ENCODE measurements at regions not wholly inside any gene's neighbourhood (a gene's known extent, or its start where the extent isn't known, plus 50 kb on each side); places are given as distances from the start of the nearest gene placed in this dataset.
A peak's percentile ranks its signal among the peaks of the same experiment; 100 is the strongest.

- 53% methylated on average over 2 of the region's 2 CpGs for WGBS (ENCODE audit: insufficient coverage, low coverage, low lambda C conversion rate, missing lambda C conversion rate)
- no peaks in the 10 kb centered on the region for H3K9me3 ChIP-seq
- no peak overlapping the region for H3K4me3 ChIP-seq
- no peak overlapping the region for H3K27ac ChIP-seq
- no peaks in the 10 kb centered on the region for H3K4me1 ChIP-seq
- intact Hi-C loops (cut with DNase I), result no loop called here
- no peaks in the 10 kb centered on the region for H3K36me3 ChIP-seq
- DNase-seq (no peak), ATAC-seq (no peak)
- no peaks in the 10 kb centered on the region for H3K27me3 ChIP-seq
- TF ChIP-seq POLR2A (IDR thresholded peaks at IDR 0.05) (no peak), CTCF (IDR thresholded peaks at IDR 0.05) (no peak)
Measured at GRCh38 chr1:57782357-57782756, 358.5 kb upstream of the DAB1 start.

DNA sequence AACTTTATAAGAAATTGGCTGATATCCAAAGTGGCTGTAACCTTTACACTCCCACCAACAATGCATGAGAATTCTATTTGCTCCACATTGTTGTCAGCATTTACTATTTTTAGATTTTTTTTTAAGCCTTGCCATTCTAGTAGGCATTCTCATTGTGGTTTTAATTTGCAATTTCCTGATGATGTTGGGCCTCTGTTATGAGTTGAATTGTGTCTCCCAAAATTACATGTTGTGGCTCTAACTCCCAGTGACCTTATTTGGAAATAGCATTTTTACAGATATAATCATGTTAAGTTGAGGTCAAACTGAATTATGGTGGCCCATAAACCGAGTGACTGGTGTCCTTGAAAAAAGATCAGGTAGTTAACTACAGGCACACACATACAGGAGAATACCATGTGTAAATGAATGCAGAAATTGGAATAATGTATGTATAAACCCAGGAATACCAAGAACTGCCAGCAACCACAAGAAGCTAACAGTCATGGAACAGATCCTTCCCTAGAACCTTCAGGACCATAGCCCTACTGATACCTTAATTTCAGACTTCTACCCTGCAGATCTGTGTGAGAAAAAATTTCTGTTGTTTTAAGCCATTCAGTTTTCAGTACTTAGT is 348.8 kb upstream of the DAB1 start:
- TF ChIP-seq POLR2A (IDR thresholded peaks at IDR 0.05), result no peak
- no peak for TF ChIP-seq CTCF (IDR thresholded peaks at IDR 0.05)
- intact Hi-C loops (cut with DNase I), result no loop called here
- no peaks in the 10 kb centered on the region for H3K36me3 ChIP-seq
- DNase-seq (no peak), ATAC-seq (no peak)
- H3K4me3 ChIP-seq, result no peak overlapping the region
- no peaks in the 10 kb centered on the region for H3K4me1 ChIP-seq
- H3K27me3 ChIP-seq, result no peaks in the 10 kb centered on the region
- H3K27ac ChIP-seq, result no peak overlapping the region
- WGBS (ENCODE audit: insufficient coverage, low coverage, low lambda C conversion rate, missing lambda C conversion rate), result 25% methylated on average over 1 of the region's 1 CpG
- no peaks in the 10 kb centered on the region for H3K9me3 ChIP-seq

GRCh38 chr1:57770772-57771171 is 346.9 kb upstream of the DAB1 start:
- H3K27me3 ChIP-seq, result no peaks in the 10 kb centered on the region
- no peaks in the 10 kb centered on the region for H3K9me3 ChIP-seq
- ATAC-seq (peak in 1 of 4 donors; percentile 38), DNase-seq (no peak)
- TF ChIP-seq CTCF (IDR thresholded peaks at IDR 0.05) (peak in 3 of 4 donors; percentile 17 to 27 (median 24)), POLR2A (IDR thresholded peaks at IDR 0.05) (no peak)
- no peak overlapping the region for H3K4me3 ChIP-seq
- H3K27ac ChIP-seq, result no peak overlapping the region
- H3K36me3 ChIP-seq, result no peaks in the 10 kb centered on the region
- no peaks in the 10 kb centered on the region for H3K4me1 ChIP-seq
- intact Hi-C loops (cut with DNase I), result no loop called here
- 84% methylated on average over 4 of the region's 4 CpGs for WGBS (ENCODE audit: insufficient coverage, low coverage, low lambda C conversion rate, missing lambda C conversion rate)

GRCh38 chr1:57770236-57770635 is 346.4 kb upstream of the DAB1 start:
- Histone ChIP-seq H3K36me3 (no peaks in the 10 kb centered on the region), H3K4me1 (no peaks in the 10 kb centered on the region), H3K27me3 (no peaks in the 10 kb centered on the region), H3K4me3 (no peak overlapping the region), H3K9me3 (no peaks in the 10 kb centered on the region), H3K27ac (no peak overlapping the region)
- intact Hi-C loops (cut with DNase I), result no loop called here
- DNase-seq (no peak), ATAC-seq (no peak)
- 83% methylated on average over 1 of the region's 1 CpG for WGBS (ENCODE audit: insufficient coverage, low coverage, low lambda C conversion rate, missing lambda C conversion rate)
- no peak for TF ChIP-seq POLR2A (IDR thresholded peaks at IDR 0.05)
- TF ChIP-seq CTCF (IDR thresholded peaks at IDR 0.05), result no peak

- H3K36me3 ChIP-seq, result no peaks in the 10 kb centered on the region
- H3K4me3 ChIP-seq, result no peak overlapping the region
- H3K27ac ChIP-seq, result no peak overlapping the region
- WGBS (ENCODE audit: insufficient coverage, low coverage, low lambda C conversion rate, missing lambda C conversion rate), result 47% methylated on average over 6 of the region's 8 CpGs
- no peaks in the 10 kb centered on the region for H3K9me3 ChIP-seq
- ATAC-seq (no peak), DNase-seq (no peak)
- H3K4me1 ChIP-seq, result no peaks in the 10 kb centered on the region
- intact Hi-C loops (cut with DNase I), result no loop called here
- no peaks in the 10 kb centered on the region for H3K27me3 ChIP-seq
- no peak for TF ChIP-seq CTCF (IDR thresholded peaks at IDR 0.05)
- no peak for TF ChIP-seq POLR2A (IDR thresholded peaks at IDR 0.05)
Measured at GRCh38 chr1:57761628-57762027, 337.8 kb upstream of the DAB1 start.
